ENCODE measurements at regions not wholly inside any gene's neighbourhood (a gene's known extent, or its start where the extent isn't known, plus 50 kb on each side); places are given as distances from the start of the nearest gene placed in this dataset.

DNA sequence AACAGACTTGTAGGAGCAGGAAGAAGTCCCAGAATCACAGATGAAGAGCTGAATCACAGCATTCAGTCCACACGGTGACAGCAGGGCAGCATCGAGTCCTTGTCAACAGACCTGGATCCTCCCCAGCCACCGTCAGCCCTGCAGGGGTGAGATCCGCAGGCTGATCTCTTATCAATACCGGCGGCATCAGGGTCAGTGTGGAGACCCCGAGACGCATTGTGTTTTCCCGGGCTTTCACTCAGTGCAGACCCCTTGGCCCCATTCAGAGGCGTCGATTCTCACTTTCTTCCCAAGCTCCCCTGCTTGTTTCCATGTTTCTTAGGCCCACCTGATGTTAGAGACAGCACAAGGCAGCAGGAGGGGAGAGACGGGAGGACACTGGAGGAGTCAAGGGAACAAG is 609.6 kb downstream of the PTPRU start:
- Histone ChIP-seq H3K4me2 (ENCODE audit: control insufficient read depth, insufficient read depth) (no peak overlapping the region), H3K4me1 (ENCODE audit: control insufficient read depth, insufficient read depth, low read length) (no peaks in the 10 kb centered on the region), H3K27me3 (replicated peaks in 1 of 2; ENCODE audit: control insufficient read depth in 2 of 2, insufficient read depth in 2 of 2, low read length in 1 of 2) (no peaks in the 10 kb centered on the region), H3K9ac (ENCODE audit: control insufficient read depth, insufficient read depth, low read length) (no peak overlapping the region), H3K9me3 (replicated peaks; ENCODE audit: control insufficient read depth, insufficient read depth, low read length) (peaks cover 2% of the 10 kb centered on the region; the same call in 2 of the 3 replicates), H3K27ac (ENCODE audit: control insufficient read depth, insufficient read depth) (no peak overlapping the region), H2AFZ (ENCODE audit: control insufficient read depth, low read depth, low read length) (no peak overlapping the region), H4K20me1 (ENCODE audit: control insufficient read depth, insufficient read depth) (no peaks in the 10 kb centered on the region), H3K36me3 (ENCODE audit: control insufficient read depth in 2 of 2, insufficient read depth in 2 of 2, low read length in 1 of 2) (no peaks in the 10 kb centered on the region), H3K79me2 (ENCODE audit: control insufficient read depth, insufficient read depth, low read length) (no peaks in the 10 kb centered on the region), H3K4me3 (no peak overlapping the region)
- FAIRE-seq (no peak), DNase-seq (ENCODE audit: low read depth, low spot score) (no peak), ATAC-seq (no peak)
- ChIA-PET SMC1A (ENCODE audit: uncharacterized antibody, unreplicated experiment) (no interaction called here), POLR2A (no interaction called here), CTCF (no interaction called here), RAD21 (ENCODE audit: unreplicated experiment) (no interaction called here)
- in situ Hi-C loops (cut with MboI) = loop anchor here (10.0 kb wide), 1 partner anchor 601 kb away; no protein-coding TSS in a partner anchor
- intact Hi-C loops (cut with micrococcal nuclease; ENCODE audit: unreplicated experiment) = no loop called here
- BruUV-seq (replicated peaks) = no TSS peak
- TF ChIP-seq, protein P1, sequence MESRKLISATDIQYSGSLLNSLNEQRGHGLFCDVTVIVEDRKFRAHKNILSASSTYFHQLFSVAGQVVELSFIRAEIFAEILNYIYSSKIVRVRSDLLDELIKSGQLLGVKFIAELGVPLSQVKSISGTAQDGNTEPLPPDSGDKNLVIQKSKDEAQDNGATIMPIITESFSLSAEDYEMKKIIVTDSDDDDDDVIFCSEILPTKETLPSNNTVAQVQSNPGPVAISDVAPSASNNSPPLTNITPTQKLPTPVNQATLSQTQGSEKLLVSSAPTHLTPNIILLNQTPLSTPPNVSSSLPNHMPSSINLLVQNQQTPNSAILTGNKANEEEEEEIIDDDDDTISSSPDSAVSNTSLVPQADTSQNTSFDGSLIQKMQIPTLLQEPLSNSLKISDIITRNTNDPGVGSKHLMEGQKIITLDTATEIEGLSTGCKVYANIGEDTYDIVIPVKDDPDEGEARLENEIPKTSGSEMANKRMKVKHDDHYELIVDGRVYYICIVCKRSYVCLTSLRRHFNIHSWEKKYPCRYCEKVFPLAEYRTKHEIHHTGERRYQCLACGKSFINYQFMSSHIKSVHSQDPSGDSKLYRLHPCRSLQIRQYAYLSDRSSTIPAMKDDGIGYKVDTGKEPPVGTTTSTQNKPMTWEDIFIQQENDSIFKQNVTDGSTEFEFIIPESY (IDR thresholded peaks at IDR 0.05) = no peak
- TF ChIP-seq CHD4 (IDR thresholded peaks at IDR 0.05) (no peak), SUZ12 (IDR thresholded peaks at IDR 0.05; ENCODE audit: unreplicated experiment) (no peak), NFYB (IDR thresholded peaks at IDR 0.05; ENCODE audit: insufficient read depth, low read depth, low read length) (no peak), KDM1A (IDR thresholded peaks at IDR 0.05; ENCODE audit: borderline replicate concordance) (no peak)
- TF ChIP-seq, protein P2, sequence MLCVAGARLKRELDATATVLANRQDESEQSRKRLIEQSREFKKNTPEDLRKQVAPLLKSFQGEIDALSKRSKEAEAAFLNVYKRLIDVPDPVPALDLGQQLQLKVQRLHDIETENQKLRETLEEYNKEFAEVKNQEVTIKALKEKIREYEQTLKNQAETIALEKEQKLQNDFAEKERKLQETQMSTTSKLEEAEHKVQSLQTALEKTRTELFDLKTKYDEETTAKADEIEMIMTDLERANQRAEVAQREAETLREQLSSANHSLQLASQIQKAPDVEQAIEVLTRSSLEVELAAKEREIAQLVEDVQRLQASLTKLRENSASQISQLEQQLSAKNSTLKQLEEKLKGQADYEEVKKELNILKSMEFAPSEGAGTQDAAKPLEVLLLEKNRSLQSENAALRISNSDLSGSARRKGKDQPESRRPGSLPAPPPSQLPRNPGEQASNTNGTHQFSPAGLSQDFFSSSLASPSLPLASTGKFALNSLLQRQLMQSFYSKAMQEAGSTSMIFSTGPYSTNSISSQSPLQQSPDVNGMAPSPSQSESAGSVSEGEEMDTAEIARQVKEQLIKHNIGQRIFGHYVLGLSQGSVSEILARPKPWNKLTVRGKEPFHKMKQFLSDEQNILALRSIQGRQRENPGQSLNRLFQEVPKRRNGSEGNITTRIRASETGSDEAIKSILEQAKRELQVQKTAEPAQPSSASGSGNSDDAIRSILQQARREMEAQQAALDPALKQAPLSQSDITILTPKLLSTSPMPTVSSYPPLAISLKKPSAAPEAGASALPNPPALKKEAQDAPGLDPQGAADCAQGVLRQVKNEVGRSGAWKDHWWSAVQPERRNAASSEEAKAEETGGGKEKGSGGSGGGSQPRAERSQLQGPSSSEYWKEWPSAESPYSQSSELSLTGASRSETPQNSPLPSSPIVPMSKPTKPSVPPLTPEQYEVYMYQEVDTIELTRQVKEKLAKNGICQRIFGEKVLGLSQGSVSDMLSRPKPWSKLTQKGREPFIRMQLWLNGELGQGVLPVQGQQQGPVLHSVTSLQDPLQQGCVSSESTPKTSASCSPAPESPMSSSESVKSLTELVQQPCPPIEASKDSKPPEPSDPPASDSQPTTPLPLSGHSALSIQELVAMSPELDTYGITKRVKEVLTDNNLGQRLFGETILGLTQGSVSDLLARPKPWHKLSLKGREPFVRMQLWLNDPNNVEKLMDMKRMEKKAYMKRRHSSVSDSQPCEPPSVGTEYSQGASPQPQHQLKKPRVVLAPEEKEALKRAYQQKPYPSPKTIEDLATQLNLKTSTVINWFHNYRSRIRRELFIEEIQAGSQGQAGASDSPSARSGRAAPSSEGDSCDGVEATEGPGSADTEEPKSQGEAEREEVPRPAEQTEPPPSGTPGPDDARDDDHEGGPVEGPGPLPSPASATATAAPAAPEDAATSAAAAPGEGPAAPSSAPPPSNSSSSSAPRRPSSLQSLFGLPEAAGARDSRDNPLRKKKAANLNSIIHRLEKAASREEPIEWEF (IDR thresholded peaks at IDR 0.05; ENCODE audit: insufficient replicate concordance, low read depth, low read length) = no peak
- 43% methylated on average over 12 of the region's 12 CpGs for WGBS (ENCODE audit: insufficient coverage, insufficient replicate concordance, low lambda C conversion rate, missing lambda C conversion rate)
